HG03097 (cell line): ENCODE measurements at regions not wholly inside any gene's neighbourhood (a gene's known extent, or its start where the extent isn't known, plus 50 kb on each side); places are given as distances from the start of the nearest gene placed in this dataset.

Experiments
- ATAC-seq: cut with Tn5 transposase; IDR thresholded peaks from one replicate; pipeline ENCODE4 v1.9.1; 2021; ENCODE audit not compliant: unreplicated experiment, low FRiP score

DNA sequence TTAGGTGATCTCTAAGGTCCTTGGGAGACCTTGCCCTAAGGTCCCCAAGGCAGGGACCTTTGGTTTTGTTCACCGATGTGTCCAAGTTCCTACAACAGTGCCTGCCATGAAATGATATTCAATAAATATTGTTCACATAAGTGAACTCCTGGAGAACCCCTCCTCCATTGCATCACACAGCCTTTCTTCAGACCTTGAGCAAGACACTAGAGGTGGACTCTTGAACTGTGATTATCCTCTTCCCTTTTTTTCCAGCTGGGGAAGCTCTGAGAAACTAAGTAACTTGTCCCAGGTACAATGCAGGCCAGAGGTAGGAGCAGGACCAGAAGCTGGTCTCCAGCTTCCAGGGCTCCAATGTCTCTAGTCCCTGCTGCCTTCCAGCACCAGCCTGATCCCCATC lies 76.6 kb upstream of the LMO1 start:
- ATAC-seq = no peak

DNA sequence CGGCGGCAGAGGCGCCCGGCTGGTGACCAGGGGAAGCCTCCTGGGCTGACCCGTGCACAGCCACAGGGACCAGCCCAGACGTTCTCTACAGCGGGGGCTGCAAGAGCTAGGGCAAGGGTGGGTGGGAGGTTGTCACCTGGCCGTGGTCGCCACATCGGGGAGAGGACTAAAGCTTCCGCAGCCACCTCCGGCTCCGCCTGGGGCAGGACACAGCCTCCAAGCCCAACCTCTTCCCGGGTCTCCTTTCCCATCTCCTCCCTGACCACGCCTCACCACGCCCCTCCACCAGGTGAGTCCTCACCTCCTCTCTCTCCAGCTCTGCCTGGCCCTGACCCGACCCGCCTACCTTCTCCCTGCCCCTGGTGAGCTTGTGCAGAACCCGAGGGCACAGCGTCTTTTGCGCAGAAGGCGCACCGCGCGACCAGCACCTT lies 75.9 kb upstream of the LMO1 start:
- ATAC-seq = no peak

DNA sequence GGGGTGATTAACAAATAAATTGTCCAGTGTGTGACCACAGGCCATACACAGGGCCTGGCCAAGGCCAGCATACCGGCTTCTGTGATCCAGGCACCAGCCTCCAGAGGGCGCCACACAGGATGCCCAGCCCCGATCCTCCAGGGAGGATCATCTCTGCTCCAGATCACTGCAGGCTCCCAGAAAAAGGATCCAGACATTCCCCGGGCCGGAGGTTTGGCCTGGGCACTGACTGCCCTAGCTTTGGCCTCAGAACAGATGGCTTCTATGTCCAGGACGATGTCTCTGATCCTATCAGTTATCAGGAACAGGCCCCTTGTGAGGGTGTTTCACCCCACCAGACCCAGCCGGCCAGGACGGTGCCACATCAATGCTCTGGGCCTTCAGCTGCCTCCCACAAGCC lies 74.5 kb upstream of the LMO1 start:
- ATAC-seq = no peak

GRCh38 chr11:8337130-8337795 lies 73.6 kb upstream of the LMO1 start:
- no peak for ATAC-seq

- no peak for ATAC-seq
These were observed 72.9 kb upstream of the LMO1 start for GRCh38 chr11:8336356-8337129.

- no peak for ATAC-seq
These were observed 72.0 kb upstream of the LMO1 start for GRCh38 chr11:8335683-8336082.

DNA sequence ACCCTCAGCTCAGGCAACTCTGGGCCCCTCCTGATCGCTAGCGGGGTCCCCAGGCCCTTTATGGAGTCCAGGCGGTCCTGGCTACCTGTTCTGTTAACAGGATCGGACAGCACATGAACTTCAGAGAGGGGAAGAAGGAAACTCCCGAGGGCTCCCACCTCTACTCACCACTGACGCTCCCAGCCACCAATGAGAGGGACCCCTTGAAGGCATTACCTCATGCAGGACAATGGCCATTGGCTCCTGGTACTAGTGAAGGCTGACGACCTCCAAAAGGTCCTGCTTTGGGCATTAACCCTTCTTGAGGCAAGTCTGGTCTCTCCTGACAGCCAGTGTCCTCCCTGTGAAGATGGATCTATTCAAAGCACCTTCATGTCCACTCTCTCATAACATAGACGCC lies 71.5 kb upstream of the LMO1 start:
- ATAC-seq = no peak

DNA sequence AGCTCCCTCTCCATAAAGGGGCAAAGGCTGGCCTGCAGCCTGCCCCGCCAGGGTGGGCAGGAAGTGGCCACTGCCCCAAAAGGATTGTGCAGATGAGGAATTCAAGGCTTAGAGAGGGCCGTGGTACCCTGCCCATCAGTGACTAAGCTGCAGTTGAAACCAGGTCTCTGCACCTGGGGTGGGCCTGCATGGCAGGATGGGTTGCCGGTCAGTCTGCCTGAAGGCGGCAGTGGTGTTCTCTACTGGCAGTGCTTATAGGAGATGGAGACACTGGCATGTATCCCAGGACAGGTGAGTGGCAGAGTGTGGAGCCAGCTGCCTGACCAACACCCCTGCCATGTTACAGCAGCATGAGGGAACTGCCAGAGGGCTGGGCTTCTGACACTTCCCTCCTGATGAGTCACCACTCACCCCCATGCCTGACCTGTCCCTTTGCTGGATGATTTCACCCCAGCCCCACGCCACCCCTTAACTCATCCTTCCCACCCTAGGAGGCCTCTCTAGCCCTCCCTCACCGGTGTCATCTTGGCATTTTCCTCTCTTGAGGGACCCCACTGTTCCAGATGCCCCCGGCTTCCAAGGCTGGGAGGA lies 70.2 kb upstream of the LMO1 start:
- no peak for ATAC-seq

- ATAC-seq = no peak
These were observed 69.7 kb upstream of the LMO1 start for GRCh38 chr11:8333376-8333775.

- ATAC-seq = no peak
These were observed 69.2 kb upstream of the LMO1 start for GRCh38 chr11:8332891-8333290.

- no peak for ATAC-seq
These were observed 68.5 kb upstream of the LMO1 start for GRCh38 chr11:8332196-8332595.

DNA sequence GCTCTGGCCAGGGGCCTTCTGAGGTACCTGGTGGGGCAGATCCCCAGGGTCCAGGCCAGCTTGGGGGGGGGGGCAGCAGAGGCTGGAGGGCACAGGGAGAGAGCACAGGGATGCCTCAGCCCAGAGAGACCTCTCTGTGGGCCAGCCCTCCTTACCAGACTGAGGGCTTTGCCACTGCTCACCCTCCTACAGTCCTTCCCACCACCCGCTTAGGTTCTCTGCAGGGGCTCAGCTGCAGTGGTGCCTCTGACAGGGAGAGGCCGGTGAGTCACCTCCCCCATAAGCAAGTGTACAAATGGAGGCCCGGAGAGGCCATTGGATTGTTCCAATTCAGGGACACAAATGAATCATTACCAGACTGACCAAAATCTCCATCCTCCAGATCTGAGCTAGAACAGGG lies 68.1 kb upstream of the LMO1 start:
- no peak for ATAC-seq

- ATAC-seq = no peak
These were observed 67.2 kb upstream of the LMO1 start for GRCh38 chr11:8330896-8331295.

DNA sequence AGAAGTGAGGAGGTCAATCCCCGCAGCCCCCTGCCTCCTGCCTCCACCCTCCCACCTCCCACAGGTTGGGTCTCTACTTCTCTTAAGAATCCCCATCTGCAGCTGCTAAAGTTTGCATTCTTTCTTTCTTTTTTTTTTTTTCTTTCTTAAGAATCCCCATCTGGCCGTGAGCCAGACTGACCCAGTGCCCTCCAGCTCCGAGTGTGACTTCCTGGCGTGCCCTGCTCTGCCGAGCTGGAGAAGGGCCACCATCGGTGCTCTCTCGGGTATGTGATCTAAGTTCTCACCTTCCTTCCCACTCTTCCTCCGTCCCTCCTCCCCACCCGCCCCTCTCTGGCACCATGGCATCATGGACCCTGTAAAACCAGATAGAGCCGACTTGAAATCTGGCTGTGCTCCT lies 66.7 kb upstream of the LMO1 start:
- ATAC-seq = no peak

DNA sequence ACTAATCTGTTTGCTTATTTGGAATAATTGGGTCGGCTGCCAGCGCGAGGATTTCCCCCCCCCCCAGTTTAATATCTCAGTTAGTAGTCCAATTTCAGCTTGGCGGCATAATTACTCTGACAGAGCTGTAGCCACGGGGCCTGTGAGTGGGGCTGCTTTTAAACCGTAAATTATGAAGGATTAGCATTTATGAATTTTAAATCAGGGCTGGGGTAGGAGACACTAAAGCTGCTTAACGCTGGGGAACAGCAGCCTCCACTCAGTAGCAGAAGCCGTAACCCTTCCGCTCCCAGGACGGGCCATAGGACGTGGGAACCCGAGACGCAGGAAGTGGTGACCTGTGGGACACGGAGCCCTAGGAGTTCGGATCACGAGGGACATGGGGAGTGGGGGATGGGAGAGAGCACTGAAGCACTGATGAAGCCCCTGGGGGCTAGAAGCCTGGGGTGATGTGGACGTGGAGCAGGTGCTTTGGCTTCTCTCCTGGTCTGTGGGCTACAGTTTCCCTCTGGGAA lies 66.2 kb upstream of the LMO1 start:
- ATAC-seq = no peak

DNA sequence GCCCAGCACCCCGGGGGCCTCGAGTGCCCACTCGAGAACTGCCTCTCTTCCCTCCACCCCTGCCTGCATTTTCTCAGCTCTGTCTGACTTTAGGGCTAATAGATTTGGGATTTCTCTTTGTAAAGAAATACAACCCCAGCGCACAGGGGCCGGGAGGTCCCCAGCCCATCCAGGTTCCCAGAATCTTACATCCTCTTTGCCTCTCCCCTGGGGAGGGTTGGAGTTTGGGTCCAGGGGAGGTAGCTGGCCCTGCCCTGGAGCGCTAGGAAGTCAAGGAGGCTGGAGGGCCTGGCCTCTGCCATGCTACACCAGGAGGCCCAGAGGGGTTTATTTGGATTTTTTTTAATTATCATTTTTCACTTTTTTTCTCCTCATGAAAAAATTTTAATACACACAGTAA lies 65.7 kb upstream of the LMO1 start:
- ATAC-seq = no peak

GRCh38 chr11:8328848-8329330 lies 65.2 kb upstream of the LMO1 start:
- no peak for ATAC-seq

- ATAC-seq = peak; percentile 7
These were observed 64.6 kb upstream of the LMO1 start for GRCh38 chr11:8328231-8328794.

DNA sequence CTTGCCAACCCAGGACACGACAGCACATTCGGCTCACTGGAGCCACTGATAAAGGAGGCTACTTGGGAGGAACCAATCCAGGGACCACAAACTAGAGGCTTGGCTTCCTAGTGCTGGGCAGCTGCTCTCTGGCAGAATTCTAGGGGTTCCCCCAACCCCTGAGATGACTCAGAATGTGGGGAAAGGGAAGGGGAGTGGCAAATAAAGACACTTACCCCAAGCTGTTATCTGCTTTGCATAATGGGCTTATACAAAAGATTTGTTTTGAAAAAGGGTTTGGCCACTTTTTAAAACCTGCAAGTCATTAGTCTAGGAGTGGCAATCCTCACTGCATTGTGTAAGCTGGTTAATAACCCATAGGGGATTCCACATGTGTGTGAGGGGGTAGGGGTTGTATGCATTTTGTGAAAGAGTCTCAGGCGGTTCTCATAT lies 64.1 kb upstream of the LMO1 start:
- peak; percentile 51 for ATAC-seq

- no peak for ATAC-seq
These were observed 62.7 kb upstream of the LMO1 start for GRCh38 chr11:8326337-8326736.

- ATAC-seq = no peak
These were observed 62.1 kb upstream of the LMO1 start for GRCh38 chr11:8325591-8326304.
